ENCODE measurements at regions not wholly inside any gene's neighbourhood (a gene's known extent, or its start where the extent isn't known, plus 50 kb on each side); places are given as distances from the start of the nearest gene placed in this dataset.
"Not testable (repeated sequence)": the region's sequence is repeated elsewhere in the genome, so short reads cannot be mapped to it uniquely, and the experiment has no call there.

DNA sequence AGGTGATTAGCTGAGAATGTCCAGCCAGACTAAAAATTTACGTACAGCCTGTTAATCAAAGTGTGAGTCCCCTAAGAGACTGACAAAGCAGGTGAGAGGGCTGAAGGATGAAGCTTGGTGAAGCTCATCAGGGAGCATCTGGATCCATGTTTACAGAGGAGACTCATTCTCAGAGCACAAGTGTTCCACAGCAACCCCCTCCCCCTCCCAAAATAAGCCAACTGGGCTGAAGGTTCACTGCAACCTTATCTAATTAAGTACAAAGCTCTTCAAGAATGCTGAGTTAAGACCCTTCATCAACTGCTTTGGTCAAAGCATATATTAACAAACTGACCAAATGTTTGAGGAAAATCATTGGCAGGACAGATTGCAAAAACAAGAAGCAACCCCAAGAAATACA is 262.6 kb upstream of the ZNF385D start:
- Histone ChIP-seq H3K9me3 (no peaks in the 10 kb centered on the region), H3K4me3 (no peak overlapping the region), H3K27me3 (no peaks in the 10 kb centered on the region), H3K36me3 (no peaks in the 10 kb centered on the region), H3K27ac (no peak overlapping the region), H3K4me1 (no peaks in the 10 kb centered on the region)
- no peak for DNase-seq
- intact Hi-C loops (cut with DNase I; ENCODE audit: low total_unique reads) = no loop called here
- TF ChIP-seq, protein P1, sequence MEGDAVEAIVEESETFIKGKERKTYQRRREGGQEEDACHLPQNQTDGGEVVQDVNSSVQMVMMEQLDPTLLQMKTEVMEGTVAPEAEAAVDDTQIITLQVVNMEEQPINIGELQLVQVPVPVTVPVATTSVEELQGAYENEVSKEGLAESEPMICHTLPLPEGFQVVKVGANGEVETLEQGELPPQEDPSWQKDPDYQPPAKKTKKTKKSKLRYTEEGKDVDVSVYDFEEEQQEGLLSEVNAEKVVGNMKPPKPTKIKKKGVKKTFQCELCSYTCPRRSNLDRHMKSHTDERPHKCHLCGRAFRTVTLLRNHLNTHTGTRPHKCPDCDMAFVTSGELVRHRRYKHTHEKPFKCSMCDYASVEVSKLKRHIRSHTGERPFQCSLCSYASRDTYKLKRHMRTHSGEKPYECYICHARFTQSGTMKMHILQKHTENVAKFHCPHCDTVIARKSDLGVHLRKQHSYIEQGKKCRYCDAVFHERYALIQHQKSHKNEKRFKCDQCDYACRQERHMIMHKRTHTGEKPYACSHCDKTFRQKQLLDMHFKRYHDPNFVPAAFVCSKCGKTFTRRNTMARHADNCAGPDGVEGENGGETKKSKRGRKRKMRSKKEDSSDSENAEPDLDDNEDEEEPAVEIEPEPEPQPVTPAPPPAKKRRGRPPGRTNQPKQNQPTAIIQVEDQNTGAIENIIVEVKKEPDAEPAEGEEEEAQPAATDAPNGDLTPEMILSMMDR (IDR thresholded peaks at IDR 0.05) = no peak
- TF ChIP-seq POLR2A (IDR thresholded peaks at IDR 0.05) = no peak

- H3K36me3 ChIP-seq = no peaks in the 10 kb centered on the region
- H3K27me3 ChIP-seq = no peaks in the 10 kb centered on the region
Observed at GRCh38 chr3:22016197-22016596, 265.2 kb upstream of the ZNF385D start.

DNA sequence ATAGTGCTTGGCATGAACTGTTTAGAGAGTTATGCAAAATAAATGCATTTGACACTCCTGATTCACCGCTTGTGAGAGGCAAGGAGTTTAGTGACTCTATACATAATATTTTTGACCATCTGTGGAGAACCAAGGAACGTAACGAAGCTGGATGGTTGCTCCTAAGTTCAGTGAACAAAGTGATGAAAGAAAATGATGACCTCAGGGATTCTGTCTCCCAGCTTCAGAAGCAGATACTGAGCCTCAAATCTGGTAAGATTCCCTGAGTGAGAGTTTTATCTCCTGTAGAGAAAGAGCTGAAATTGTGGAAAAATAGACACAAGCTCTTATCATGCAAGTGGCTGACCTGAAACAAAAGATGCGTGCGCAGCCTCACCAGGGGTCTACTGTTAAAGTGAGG is 273.6 kb upstream of the ZNF385D start:
- intact Hi-C loops (cut with DNase I; ENCODE audit: low total_unique reads); H3K4me3 ChIP-seq; H3K4me1 ChIP-seq; H3K27ac ChIP-seq; H3K27me3 ChIP-seq; DNase-seq; H3K9me3 ChIP-seq; H3K36me3 ChIP-seq: not testable (repeated sequence)

More at GRCh38 chr3:22016197-22016596, 265.2 kb upstream of the ZNF385D start:
- Histone ChIP-seq H3K9me3 (no peaks in the 10 kb centered on the region), H3K4me3 (no peak overlapping the region), H3K4me1 (no peaks in the 10 kb centered on the region), H3K27ac (no peak overlapping the region)
- no peak for DNase-seq
- TF ChIP-seq POLR2A (IDR thresholded peaks at IDR 0.05) = no peak
- TF ChIP-seq, protein P1 (IDR thresholded peaks at IDR 0.05) = no peak
- intact Hi-C loops (cut with DNase I; ENCODE audit: low total_unique reads) = no loop called here

GRCh38 chr3:22029480-22029879 is 278.5 kb upstream of the ZNF385D start:
- no peaks in the 10 kb centered on the region for H3K9me3 ChIP-seq
- H3K36me3 ChIP-seq = no peaks in the 10 kb centered on the region
- no peaks in the 10 kb centered on the region for H3K4me1 ChIP-seq
- no peak for TF ChIP-seq POLR2A (IDR thresholded peaks at IDR 0.05)
- TF ChIP-seq, protein P1 (IDR thresholded peaks at IDR 0.05) = no peak
- H3K4me3 ChIP-seq = no peak overlapping the region
- intact Hi-C loops (cut with DNase I; ENCODE audit: low total_unique reads) = no loop called here
- H3K27me3 ChIP-seq = no peaks in the 10 kb centered on the region
- no peak overlapping the region for H3K27ac ChIP-seq
- no peak for DNase-seq

DNA sequence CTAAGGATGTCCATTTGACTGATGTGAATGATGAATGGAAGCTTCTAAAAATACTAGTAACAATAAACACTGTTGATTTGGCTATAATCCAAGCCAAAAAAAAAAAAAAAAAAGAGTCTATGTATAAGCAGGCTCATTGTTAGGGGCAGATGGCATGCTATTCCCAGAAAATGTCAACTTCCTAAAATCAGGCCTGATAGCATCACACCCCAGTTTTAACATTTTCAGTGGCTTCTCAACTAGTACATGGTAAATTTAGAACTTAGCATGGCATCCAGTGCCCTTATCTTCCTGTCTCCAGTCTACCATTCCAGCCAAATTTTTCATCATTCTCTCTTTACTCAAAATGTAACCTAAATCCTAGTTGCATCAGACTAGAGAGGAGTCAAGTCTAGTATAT is 288.2 kb upstream of the ZNF385D start:
- Histone ChIP-seq H3K27ac (no peak overlapping the region), H3K9me3 (no peaks in the 10 kb centered on the region), H3K27me3 (no peaks in the 10 kb centered on the region), H3K36me3 (no peaks in the 10 kb centered on the region), H3K4me1 (no peaks in the 10 kb centered on the region), H3K4me3 (no peak overlapping the region)
- no peak for DNase-seq
- intact Hi-C loops (cut with DNase I; ENCODE audit: low total_unique reads) = no loop called here
- TF ChIP-seq, protein P1 (IDR thresholded peaks at IDR 0.05) = no peak
- TF ChIP-seq POLR2A (IDR thresholded peaks at IDR 0.05) = no peak

DNA sequence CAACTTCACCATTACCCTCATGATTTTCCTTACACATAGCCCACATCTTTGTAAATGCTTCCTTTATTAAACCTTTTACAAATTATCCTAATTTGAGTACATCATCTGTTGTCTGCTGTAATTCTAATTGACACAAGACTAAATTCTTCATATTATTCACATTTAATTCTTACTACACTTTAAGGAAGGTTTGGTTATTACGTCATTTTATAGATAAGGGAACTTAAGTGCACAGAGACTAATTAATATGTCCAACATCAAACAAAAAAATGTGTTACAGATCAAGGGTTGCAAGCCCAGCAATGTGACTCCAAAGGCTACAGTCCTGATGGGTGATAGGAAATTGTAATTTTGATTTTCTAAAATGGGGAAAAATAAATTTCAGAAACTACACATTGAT is 289.1 kb upstream of the ZNF385D start:
- Histone ChIP-seq H3K36me3 (no peaks in the 10 kb centered on the region), H3K4me3 (no peak overlapping the region), H3K4me1 (no peaks in the 10 kb centered on the region), H3K27me3 (no peaks in the 10 kb centered on the region), H3K9me3 (no peaks in the 10 kb centered on the region), H3K27ac (no peak overlapping the region)
- no peak for DNase-seq
- no peak for TF ChIP-seq POLR2A (IDR thresholded peaks at IDR 0.05)
- TF ChIP-seq, protein P1 (IDR thresholded peaks at IDR 0.05) = no peak
- intact Hi-C loops (cut with DNase I; ENCODE audit: low total_unique reads) = no loop called here
